ENCODE measurements at regions not wholly inside any gene's neighbourhood (a gene's known extent, or its start where the extent isn't known, plus 50 kb on each side); places are given as distances from the start of the nearest gene placed in this dataset.

DNA sequence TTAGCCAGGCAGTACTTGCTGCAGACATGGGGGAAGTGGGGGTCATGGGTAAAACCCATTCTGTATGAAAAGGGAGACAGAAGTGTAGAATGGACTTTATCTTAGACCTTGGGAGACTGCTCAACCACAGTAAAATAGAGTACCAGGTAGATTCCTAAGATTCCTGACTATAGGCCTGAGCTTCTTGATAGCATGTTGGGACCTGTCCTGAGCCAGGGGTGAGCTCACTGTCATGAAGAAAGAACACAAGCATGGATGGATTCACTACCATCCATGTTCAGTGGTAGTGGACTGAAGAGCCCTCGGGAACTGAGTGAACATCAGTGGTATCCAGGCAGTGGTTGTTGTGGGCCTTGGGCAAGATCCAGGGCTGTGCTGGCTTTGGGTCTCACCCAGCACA lies 1003.8 kb downstream of the TMTC2 start:
- TF ChIP-seq, protein P1, sequence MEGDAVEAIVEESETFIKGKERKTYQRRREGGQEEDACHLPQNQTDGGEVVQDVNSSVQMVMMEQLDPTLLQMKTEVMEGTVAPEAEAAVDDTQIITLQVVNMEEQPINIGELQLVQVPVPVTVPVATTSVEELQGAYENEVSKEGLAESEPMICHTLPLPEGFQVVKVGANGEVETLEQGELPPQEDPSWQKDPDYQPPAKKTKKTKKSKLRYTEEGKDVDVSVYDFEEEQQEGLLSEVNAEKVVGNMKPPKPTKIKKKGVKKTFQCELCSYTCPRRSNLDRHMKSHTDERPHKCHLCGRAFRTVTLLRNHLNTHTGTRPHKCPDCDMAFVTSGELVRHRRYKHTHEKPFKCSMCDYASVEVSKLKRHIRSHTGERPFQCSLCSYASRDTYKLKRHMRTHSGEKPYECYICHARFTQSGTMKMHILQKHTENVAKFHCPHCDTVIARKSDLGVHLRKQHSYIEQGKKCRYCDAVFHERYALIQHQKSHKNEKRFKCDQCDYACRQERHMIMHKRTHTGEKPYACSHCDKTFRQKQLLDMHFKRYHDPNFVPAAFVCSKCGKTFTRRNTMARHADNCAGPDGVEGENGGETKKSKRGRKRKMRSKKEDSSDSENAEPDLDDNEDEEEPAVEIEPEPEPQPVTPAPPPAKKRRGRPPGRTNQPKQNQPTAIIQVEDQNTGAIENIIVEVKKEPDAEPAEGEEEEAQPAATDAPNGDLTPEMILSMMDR (optimal IDR thresholded peaks at IDR 0.05 in 1 of 3, IDR thresholded peaks at IDR 0.05 in 1 of 3, conservative IDR thresholded peaks at IDR 0.05 in 1 of 3; ENCODE audit: extremely low read depth in 1 of 3, insufficient read depth in 2 of 3, low read length in 3 of 3), result no peak
- no peak for TF ChIP-seq EZH2 (IDR thresholded peaks at IDR 0.05; ENCODE audit: low read length)

DNA sequence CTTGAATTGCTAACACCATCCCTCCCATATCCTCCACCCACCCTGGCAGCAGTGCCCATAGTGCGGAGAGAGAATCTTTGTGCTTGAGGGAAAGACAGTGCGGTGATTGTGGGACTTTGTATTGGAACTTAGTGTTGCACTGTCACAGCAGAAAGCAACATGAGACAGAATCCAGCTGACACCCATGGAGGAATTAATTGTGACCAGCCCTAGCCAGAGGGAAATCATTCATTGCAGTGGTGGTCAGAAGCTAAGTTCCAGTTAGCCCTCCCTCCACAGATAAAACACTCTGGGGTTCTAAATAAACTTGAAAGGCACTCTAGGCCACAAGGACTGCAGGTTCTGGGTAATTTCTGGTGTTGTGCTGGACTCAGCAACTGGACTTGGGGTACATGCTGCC lies 1002.6 kb downstream of the TMTC2 start:
- H3K4me2 ChIP-seq (ENCODE audit: control insufficient read depth, extremely low read depth, insufficient read depth, low read depth, low read length), result no peak overlapping the region
- FAIRE-seq (no peak), DNase-seq (ENCODE audit: low read depth, low spot score) (no peak)
- peaks cover 4% of the 10 kb centered on the region for H3K4me1 ChIP-seq (ENCODE audit: control insufficient read depth, extremely low read depth, insufficient read depth, low read length)
- H3K9me1 ChIP-seq (ENCODE audit: control insufficient read depth, extremely low read depth, insufficient read depth, low read length), result no peaks in the 10 kb centered on the region
- H3K79me2 ChIP-seq (ENCODE audit: control insufficient read depth, insufficient read depth, low read length), result no peaks in the 10 kb centered on the region
- no peaks in the 10 kb centered on the region for H3K9me3 ChIP-seq (ENCODE audit: control insufficient read depth, low read depth, low read length)
- no peak overlapping the region for H3K27ac ChIP-seq (ENCODE audit: control insufficient read depth, insufficient read depth, low read length)
- H3K27me3 ChIP-seq (ENCODE audit: control insufficient read depth, extremely low read depth, insufficient read depth, low read length), result no peaks in the 10 kb centered on the region
- TF ChIP-seq, protein P1 (optimal IDR thresholded peaks at IDR 0.05 in 1 of 3, IDR thresholded peaks at IDR 0.05 in 1 of 3, conservative IDR thresholded peaks at IDR 0.05 in 1 of 3; ENCODE audit: extremely low read depth in 1 of 3, insufficient read depth in 2 of 3, low read length in 3 of 3), result no peak
- no peak for TF ChIP-seq EZH2 (IDR thresholded peaks at IDR 0.05; ENCODE audit: low read length)
- no peak overlapping the region for H3K4me3 ChIP-seq (ENCODE audit: control insufficient read depth in 2 of 3, extremely low read depth in 1 of 3, insufficient read depth in 2 of 3, low read depth in 1 of 3, low read length in 3 of 3)
- no peaks in the 10 kb centered on the region for H3K36me3 ChIP-seq (ENCODE audit: control insufficient read depth in 2 of 2, extremely low read depth in 1 of 2, insufficient read depth in 2 of 2, low read length in 2 of 2)
- dilution Hi-C loops (cut with MboI; ENCODE audit: extremely low pct_ligation_motif_present, low sequenced_read_pairs), result no loop called here
- no peaks in the 10 kb centered on the region for H4K20me1 ChIP-seq (ENCODE audit: control insufficient read depth, extremely low read depth, insufficient read depth, low read length)
- H2AFZ ChIP-seq (ENCODE audit: control insufficient read depth, low read length), result no peak overlapping the region
- H3K9ac ChIP-seq (ENCODE audit: control insufficient read depth, extremely low read depth, insufficient read depth, low read length), result no peak overlapping the region

More for the DNA sequence above, 1003.8 kb downstream of the TMTC2 start:
- no peaks in the 10 kb centered on the region for H4K20me1 ChIP-seq (ENCODE audit: control insufficient read depth, extremely low read depth, insufficient read depth, low read length)
- no peak overlapping the region for H3K4me2 ChIP-seq (ENCODE audit: control insufficient read depth, extremely low read depth, insufficient read depth, low read depth, low read length)
- H3K4me1 ChIP-seq (ENCODE audit: control insufficient read depth, extremely low read depth, insufficient read depth, low read length), result peaks cover 4% of the 10 kb centered on the region
- H3K9me1 ChIP-seq (ENCODE audit: control insufficient read depth, extremely low read depth, insufficient read depth, low read length), result no peaks in the 10 kb centered on the region
- H3K79me2 ChIP-seq (ENCODE audit: control insufficient read depth, insufficient read depth, low read length), result no peaks in the 10 kb centered on the region
- no peak overlapping the region for H2AFZ ChIP-seq (ENCODE audit: control insufficient read depth, low read length)
- H3K4me3 ChIP-seq (ENCODE audit: control insufficient read depth in 2 of 3, extremely low read depth in 1 of 3, insufficient read depth in 2 of 3, low read depth in 1 of 3, low read length in 3 of 3), result no peak overlapping the region
- no peaks in the 10 kb centered on the region for H3K36me3 ChIP-seq (ENCODE audit: control insufficient read depth in 2 of 2, extremely low read depth in 1 of 2, insufficient read depth in 2 of 2, low read length in 2 of 2)
- no peaks in the 10 kb centered on the region for H3K27me3 ChIP-seq (ENCODE audit: control insufficient read depth, extremely low read depth, insufficient read depth, low read length)
- no peak overlapping the region for H3K9ac ChIP-seq (ENCODE audit: control insufficient read depth, extremely low read depth, insufficient read depth, low read length)
- no peaks in the 10 kb centered on the region for H3K9me3 ChIP-seq (ENCODE audit: control insufficient read depth, low read depth, low read length)
- no peak overlapping the region for H3K27ac ChIP-seq (ENCODE audit: control insufficient read depth, insufficient read depth, low read length)
- FAIRE-seq (peak; percentile 90), DNase-seq (ENCODE audit: low read depth, low spot score) (peak; percentile 5)
- dilution Hi-C loops (cut with MboI; ENCODE audit: extremely low pct_ligation_motif_present, low sequenced_read_pairs), result no loop called here

All from keratinocyte (primary cell).